ENCODE measurements at regions not wholly inside any gene's neighbourhood (a gene's known extent, or its start where the extent isn't known, plus 50 kb on each side); places are given as distances from the start of the nearest gene placed in this dataset.

GRCh38 chr3:18024715-18025114 lies 282.3 kb upstream of the TBC1D5 start:
- no peak for DNase-seq
- Mint-ChIP-seq H3K9me3 (no peaks in the 10 kb centered on the region), H3K4me3 (no peak overlapping the region), H3K27ac (no peak overlapping the region), H3K4me1 (ENCODE audit: low read depth) (no peaks in the 10 kb centered on the region), H3K27me3 (peaks cover 13% of the 10 kb centered on the region), H3K36me3 (ENCODE audit: low read depth) (no peaks in the 10 kb centered on the region)

DNA sequence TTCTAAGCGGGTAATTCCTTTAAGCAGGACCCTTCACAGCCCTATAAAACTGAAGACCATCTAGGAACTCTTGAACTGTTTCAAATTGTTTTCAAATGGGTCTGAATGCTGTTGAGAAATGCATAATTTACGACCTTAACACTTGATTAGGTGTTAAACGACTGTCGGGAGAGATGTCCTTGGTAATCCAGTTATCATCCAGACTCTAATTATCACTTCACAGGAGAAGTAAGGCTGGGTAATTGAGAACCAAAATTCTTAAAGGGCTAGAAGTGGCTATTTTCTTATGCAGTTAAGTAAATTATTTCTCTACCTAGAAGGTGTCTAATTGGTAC lies 276.7 kb upstream of the TBC1D5 start:
- no peaks in the 10 kb centered on the region for H3K36me3 Mint-ChIP-seq (ENCODE audit: low read depth)
- peaks cover 22% of the 10 kb centered on the region for H3K27me3 Mint-ChIP-seq
- no peak overlapping the region for H3K27ac Mint-ChIP-seq
- no peaks in the 10 kb centered on the region for H3K9me3 Mint-ChIP-seq
- no peak overlapping the region for H3K4me3 Mint-ChIP-seq
- no peak for DNase-seq
- H3K4me1 Mint-ChIP-seq (ENCODE audit: low read depth) = no peaks in the 10 kb centered on the region

DNA sequence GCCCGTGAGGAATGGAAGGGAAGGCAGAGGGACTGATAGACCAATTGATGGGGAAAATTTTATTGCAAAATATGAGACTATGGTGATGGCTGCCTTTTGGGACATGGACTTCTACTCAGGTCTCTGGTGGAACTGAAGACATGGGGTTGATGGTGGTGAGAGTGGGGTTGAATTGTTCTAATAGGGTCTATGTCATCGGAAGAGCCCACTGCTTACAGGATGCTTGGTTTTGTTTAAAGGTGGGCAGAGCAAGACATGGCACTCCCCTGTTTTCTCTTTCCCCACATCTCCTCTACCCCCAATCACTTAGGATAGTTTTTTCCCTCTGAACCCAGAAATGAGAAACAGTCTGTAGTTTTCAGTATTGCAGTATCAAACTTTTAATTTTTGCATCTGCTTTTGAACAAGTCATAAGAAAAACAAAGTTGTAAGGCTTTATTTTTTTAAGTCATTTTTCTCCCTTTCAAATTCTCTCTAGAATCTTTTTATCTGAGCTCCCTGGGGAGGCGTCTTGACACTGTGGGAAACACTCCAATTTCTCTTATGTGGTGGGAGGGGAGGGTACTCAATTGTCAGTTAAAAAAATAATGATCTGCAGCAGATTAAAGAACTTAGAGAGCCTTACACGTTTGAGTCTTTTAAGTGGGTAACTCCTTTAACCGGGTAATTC lies 276.2 kb upstream of the TBC1D5 start:
- no peaks in the 10 kb centered on the region for H3K9me3 Mint-ChIP-seq
- no peak overlapping the region for H3K4me3 Mint-ChIP-seq
- peaks cover 22% of the 10 kb centered on the region for H3K27me3 Mint-ChIP-seq
- no peaks in the 10 kb centered on the region for H3K36me3 Mint-ChIP-seq (ENCODE audit: low read depth)
- H3K4me1 Mint-ChIP-seq (ENCODE audit: low read depth) = no peaks in the 10 kb centered on the region
- DNase-seq = no peak
- no peak overlapping the region for H3K27ac Mint-ChIP-seq

DNA sequence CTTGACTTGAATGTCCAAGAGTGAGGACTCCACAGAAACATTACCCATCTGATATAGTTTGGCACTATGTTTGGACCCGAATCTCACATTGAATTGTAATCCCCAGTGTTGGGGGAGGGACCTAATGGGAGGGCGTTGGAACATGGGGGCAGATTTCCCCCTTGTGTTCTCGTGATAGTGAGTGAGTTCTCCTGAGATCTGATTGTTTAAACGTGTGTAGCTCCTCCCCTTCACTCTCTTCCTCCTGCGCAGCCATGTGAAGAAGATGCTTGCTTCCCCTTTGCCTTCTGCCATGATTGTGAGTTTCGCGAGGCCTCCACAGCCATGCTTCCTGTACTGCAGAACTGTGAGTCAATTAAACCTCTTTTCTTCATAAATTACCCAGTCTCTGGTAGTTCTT lies 273.9 kb upstream of the TBC1D5 start:
- no peak overlapping the region for H3K27ac Mint-ChIP-seq
- no peaks in the 10 kb centered on the region for H3K9me3 Mint-ChIP-seq
- no peak overlapping the region for H3K4me3 Mint-ChIP-seq
- no peak for DNase-seq
- H3K27me3 Mint-ChIP-seq = peaks cover 22% of the 10 kb centered on the region
- H3K36me3 Mint-ChIP-seq (ENCODE audit: low read depth) = no peaks in the 10 kb centered on the region
- no peaks in the 10 kb centered on the region for H3K4me1 Mint-ChIP-seq (ENCODE audit: low read depth)

- H3K9me3 Mint-ChIP-seq = no peaks in the 10 kb centered on the region
- DNase-seq = no peak
- H3K27ac Mint-ChIP-seq = no peak overlapping the region
- H3K4me3 Mint-ChIP-seq = no peak overlapping the region
- no peaks in the 10 kb centered on the region for H3K4me1 Mint-ChIP-seq (ENCODE audit: low read depth)
- no peaks in the 10 kb centered on the region for H3K36me3 Mint-ChIP-seq (ENCODE audit: low read depth)
- H3K27me3 Mint-ChIP-seq = peaks cover 5% of the 10 kb centered on the region
Observed at GRCh38 chr3:18012933-18013332, 270.5 kb upstream of the TBC1D5 start.

DNA sequence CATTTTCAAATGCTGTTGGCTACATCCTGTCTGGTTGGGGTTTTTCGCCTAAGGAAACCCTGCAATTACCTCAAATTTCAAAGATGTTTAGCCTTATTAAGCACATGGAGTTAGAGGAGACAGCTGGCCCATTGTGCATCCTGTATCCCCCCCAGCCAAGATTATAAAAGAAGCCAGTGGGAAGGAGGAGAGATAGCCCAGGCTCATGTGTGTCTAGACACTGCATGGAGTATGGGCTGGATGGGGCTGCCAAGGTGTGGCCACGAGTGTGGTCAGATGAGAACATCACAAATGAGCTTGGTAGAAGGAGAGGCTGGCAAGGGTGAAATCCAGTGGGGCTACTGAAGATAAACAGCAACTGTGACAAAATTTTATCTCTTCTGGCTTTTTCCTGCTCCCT lies 270.0 kb upstream of the TBC1D5 start:
- H3K4me3 Mint-ChIP-seq = no peak overlapping the region
- H3K27ac Mint-ChIP-seq = no peak overlapping the region
- no peak for DNase-seq
- peaks cover 5% of the 10 kb centered on the region for H3K27me3 Mint-ChIP-seq
- no peaks in the 10 kb centered on the region for H3K4me1 Mint-ChIP-seq (ENCODE audit: low read depth)
- H3K36me3 Mint-ChIP-seq (ENCODE audit: low read depth) = no peaks in the 10 kb centered on the region
- H3K9me3 Mint-ChIP-seq = no peaks in the 10 kb centered on the region

DNA sequence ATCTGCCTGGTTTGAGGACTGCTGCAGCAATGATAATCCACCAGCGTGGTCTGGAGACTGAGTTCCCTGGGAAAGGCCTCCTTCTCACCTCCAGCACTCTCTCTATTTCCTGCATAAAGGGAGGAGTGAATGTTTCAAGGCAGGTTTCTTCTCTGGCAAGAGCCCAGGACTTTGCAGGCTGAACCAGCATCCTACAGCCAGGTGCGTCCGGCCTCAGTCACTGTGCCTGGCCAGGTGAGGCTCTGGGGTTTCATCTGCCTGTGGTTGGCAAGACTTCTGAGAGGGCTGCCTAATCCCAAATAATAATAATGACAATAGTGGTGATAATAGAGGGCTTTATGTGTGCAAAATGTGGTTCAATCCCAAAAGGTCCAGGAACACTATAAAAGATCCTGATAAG lies 269.0 kb upstream of the TBC1D5 start:
- no peak overlapping the region for H3K4me3 Mint-ChIP-seq
- no peaks in the 10 kb centered on the region for H3K4me1 Mint-ChIP-seq (ENCODE audit: low read depth)

GRCh38 chr3:18010001-18010400 lies 267.6 kb upstream of the TBC1D5 start:
- H3K4me1 Mint-ChIP-seq (ENCODE audit: low read depth) = no peaks in the 10 kb centered on the region

More for the DNA sequence above, 269.0 kb upstream of the TBC1D5 start:
- peaks cover 3% of the 10 kb centered on the region for H3K27me3 Mint-ChIP-seq
- no peak for DNase-seq
- no peaks in the 10 kb centered on the region for H3K36me3 Mint-ChIP-seq (ENCODE audit: low read depth)
- H3K27ac Mint-ChIP-seq = no peak overlapping the region
- H3K9me3 Mint-ChIP-seq = no peaks in the 10 kb centered on the region

DNA sequence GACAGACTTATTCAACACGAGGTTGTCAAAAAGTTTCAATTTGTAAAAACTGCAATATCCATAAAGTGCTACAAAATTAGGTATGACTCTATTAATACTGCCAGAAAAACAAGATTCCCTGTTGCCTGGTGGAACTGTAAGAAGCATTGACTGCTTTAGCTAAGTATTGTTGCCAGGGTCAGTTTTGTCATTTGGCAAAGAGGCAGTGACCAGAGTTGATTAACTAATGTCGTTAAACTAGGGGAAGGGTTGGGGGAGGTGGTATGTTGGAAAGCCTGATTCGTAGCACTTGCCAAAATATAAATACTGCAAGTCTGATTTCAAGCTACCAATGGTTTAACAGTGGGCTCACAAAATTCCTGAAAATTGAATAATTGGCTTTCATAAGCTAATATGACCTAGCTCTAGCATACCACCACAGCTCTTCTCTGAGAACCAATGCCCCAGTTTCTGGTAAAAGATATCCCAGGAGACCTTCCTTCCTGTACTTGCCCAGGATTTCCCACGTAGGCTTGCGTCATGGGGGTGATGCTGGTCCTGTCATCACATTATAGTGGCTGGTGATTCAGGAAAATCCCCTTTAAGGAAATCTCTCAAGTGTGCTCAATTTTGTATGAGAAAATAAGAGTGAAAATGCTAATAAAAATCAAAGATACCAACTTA lies 266.4 kb upstream of the TBC1D5 start:
- Mint-ChIP-seq H3K27ac (no peak overlapping the region), H3K4me3 (no peak overlapping the region), H3K27me3 (peaks cover 6% of the 10 kb centered on the region), H3K36me3 (ENCODE audit: low read depth) (no peaks in the 10 kb centered on the region), H3K4me1 (ENCODE audit: low read depth) (no peaks in the 10 kb centered on the region), H3K9me3 (no peaks in the 10 kb centered on the region)
- DNase-seq = no peak

More at GRCh38 chr3:18010001-18010400, 267.6 kb upstream of the TBC1D5 start:
- H3K9me3 Mint-ChIP-seq = no peaks in the 10 kb centered on the region
- peaks cover 6% of the 10 kb centered on the region for H3K27me3 Mint-ChIP-seq
- no peaks in the 10 kb centered on the region for H3K36me3 Mint-ChIP-seq (ENCODE audit: low read depth)
- H3K27ac Mint-ChIP-seq = no peak overlapping the region
- no peak overlapping the region for H3K4me3 Mint-ChIP-seq
- no peak for DNase-seq

DNA sequence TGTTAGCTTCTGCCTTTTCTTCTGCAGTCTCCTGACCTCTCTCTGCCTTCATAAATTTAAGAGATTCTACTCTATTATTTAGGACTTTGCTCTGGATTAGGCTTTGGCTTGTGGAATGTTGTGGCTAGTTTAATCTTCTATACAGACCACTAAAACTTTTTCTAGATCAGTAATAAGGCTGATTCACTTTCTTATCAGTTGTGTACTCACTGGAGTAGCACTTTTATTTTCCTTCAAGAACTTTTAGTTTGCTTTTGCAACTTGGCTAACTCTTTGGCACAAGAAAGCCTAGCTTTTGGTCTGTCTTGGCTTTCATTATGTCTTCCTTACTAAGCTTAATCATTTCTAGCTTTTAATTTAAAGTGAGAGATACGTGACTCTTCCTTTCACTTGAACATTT lies 265.5 kb upstream of the TBC1D5 start:
- Mint-ChIP-seq H3K4me3 (no peak overlapping the region), H3K36me3 (ENCODE audit: low read depth) (no peaks in the 10 kb centered on the region), H3K27ac (no peak overlapping the region), H3K27me3 (peaks cover 6% of the 10 kb centered on the region), H3K9me3 (no peaks in the 10 kb centered on the region), H3K4me1 (ENCODE audit: low read depth) (no peaks in the 10 kb centered on the region)
- no peak for DNase-seq

- no peaks in the 10 kb centered on the region for H3K9me3 Mint-ChIP-seq
- H3K4me1 Mint-ChIP-seq (ENCODE audit: low read depth) = no peaks in the 10 kb centered on the region
- H3K27ac Mint-ChIP-seq = no peak overlapping the region
- no peak overlapping the region for H3K4me3 Mint-ChIP-seq
- DNase-seq = no peak
- no peaks in the 10 kb centered on the region for H3K27me3 Mint-ChIP-seq
- no peaks in the 10 kb centered on the region for H3K36me3 Mint-ChIP-seq (ENCODE audit: low read depth)
Observed at GRCh38 chr3:17995769-17996168, 253.3 kb upstream of the TBC1D5 start.

DNA sequence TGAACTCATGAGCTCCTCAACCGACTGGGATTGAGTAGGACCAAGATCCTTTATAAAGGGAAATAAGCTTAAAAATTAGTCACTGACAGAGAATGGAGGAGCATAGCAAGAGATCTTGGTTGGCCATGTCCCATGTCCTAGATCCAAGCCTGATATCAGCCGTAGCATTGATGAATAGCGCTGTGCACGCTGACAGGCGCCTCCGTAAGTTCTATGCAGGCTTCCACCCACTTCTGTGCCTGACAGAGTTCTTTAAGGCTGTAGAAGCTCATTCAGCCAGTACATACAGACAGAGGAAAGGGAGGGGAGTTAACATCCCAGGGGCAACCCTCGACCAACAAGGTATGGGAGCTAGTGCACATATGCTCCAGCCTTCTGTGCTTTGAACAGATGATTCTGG lies 251.7 kb upstream of the TBC1D5 start:
- H3K4me1 Mint-ChIP-seq (ENCODE audit: low read depth) = no peaks in the 10 kb centered on the region
- H3K36me3 Mint-ChIP-seq (ENCODE audit: low read depth) = no peaks in the 10 kb centered on the region
- no peaks in the 10 kb centered on the region for H3K27me3 Mint-ChIP-seq
- no peak overlapping the region for H3K27ac Mint-ChIP-seq
- no peak for DNase-seq
- no peak overlapping the region for H3K4me3 Mint-ChIP-seq
- H3K9me3 Mint-ChIP-seq = no peaks in the 10 kb centered on the region

GRCh38 chr3:17990390-17990789 lies 248.0 kb upstream of the TBC1D5 start:
- Mint-ChIP-seq H3K27ac (no peak overlapping the region), H3K36me3 (ENCODE audit: low read depth) (no peaks in the 10 kb centered on the region), H3K4me3 (no peak overlapping the region), H3K27me3 (peaks cover 7% of the 10 kb centered on the region), H3K9me3 (no peaks in the 10 kb centered on the region), H3K4me1 (ENCODE audit: low read depth) (no peaks in the 10 kb centered on the region)
- no peak for DNase-seq

GRCh38 chr3:17986348-17986816 lies 244.0 kb upstream of the TBC1D5 start:
- H3K36me3 Mint-ChIP-seq (ENCODE audit: low read depth) = no peaks in the 10 kb centered on the region

DNA sequence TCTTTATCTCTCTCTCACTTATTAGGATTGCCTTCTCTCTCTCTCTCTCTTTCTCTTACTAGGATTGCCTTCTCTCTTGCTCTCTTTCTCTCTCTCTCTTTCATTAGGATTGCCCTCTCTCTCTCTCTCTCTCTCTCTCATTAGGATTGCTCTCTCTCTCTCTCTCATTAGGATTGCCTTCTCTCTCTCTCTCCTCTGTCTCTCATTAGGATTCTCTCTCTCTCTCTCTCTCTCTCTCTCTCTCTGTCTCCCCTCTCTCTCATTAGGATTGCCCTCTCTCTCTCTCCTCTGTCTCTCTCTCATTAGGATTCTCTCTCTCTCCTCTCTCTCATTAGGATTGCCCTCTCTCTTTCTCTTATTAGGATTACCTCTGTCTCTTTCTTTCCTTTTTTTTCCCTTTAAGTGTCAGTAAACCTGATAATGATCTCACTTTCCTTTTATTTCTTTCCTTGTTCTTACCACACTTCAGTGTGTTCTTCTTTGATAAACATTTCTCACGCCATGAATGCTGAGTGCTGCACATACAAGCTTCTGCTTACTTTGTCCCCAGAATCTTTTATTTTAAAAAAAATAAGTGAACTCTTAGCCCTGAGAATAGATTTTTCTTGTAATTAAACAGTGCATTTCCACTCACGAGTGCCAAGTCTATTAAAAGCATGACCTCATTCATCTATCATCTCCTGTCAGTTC lies 243.4 kb upstream of the TBC1D5 start:
- Mint-ChIP-seq H3K36me3 (ENCODE audit: low read depth) (no peaks in the 10 kb centered on the region), H3K4me3 (no peak overlapping the region), H3K4me1 (ENCODE audit: low read depth) (no peaks in the 10 kb centered on the region), H3K27ac (no peak overlapping the region), H3K27me3 (peaks cover 20% of the 10 kb centered on the region), H3K9me3 (no peaks in the 10 kb centered on the region)
- no peak for DNase-seq

More at GRCh38 chr3:17986348-17986816, 244.0 kb upstream of the TBC1D5 start:
- Mint-ChIP-seq H3K4me3 (no peak overlapping the region), H3K4me1 (ENCODE audit: low read depth) (no peaks in the 10 kb centered on the region), H3K27me3 (peaks cover 14% of the 10 kb centered on the region), H3K9me3 (no peaks in the 10 kb centered on the region), H3K27ac (no peak overlapping the region)
- no peak for DNase-seq

All from activated T-cell treated with anti-CD3 and anti-CD28 coated beads, Interleukin-2, amount 50 U/mL, for 24 hours (primary cell).